ENCODE measurements at regions not wholly inside any gene's neighbourhood (a gene's known extent, or its start where the extent isn't known, plus 50 kb on each side); places are given as distances from the start of the nearest gene placed in this dataset.

DNA sequence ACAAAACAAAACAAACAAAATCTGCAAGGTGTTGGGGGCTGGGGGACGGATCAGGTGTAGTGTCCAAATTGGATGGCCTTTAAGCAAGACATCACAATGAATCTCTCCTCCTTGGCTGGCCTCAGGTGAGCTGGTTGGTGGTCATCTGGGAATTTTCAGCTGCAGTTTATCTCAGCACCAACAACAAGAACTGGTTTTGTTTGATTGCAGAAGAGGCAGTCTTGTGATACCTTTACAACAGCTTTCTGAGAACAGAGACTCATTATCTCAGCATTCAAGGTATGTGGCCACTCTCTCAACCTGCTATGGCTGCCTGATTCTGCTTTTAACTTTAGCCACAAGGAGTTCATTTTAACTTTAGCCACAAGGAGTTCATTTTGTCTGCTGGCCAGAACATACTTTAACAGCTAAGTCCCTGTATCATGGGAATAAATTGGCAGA is 1543.4 kb downstream of the EFNA5 start:
- TF ChIP-seq, protein P1, sequence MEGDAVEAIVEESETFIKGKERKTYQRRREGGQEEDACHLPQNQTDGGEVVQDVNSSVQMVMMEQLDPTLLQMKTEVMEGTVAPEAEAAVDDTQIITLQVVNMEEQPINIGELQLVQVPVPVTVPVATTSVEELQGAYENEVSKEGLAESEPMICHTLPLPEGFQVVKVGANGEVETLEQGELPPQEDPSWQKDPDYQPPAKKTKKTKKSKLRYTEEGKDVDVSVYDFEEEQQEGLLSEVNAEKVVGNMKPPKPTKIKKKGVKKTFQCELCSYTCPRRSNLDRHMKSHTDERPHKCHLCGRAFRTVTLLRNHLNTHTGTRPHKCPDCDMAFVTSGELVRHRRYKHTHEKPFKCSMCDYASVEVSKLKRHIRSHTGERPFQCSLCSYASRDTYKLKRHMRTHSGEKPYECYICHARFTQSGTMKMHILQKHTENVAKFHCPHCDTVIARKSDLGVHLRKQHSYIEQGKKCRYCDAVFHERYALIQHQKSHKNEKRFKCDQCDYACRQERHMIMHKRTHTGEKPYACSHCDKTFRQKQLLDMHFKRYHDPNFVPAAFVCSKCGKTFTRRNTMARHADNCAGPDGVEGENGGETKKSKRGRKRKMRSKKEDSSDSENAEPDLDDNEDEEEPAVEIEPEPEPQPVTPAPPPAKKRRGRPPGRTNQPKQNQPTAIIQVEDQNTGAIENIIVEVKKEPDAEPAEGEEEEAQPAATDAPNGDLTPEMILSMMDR (IDR thresholded peaks at IDR 0.05; ENCODE audit: low read depth, low read length) = no peak
- no peak for DNase-seq (ENCODE audit: low read depth, low spot score)
- Histone ChIP-seq H3K9me3 (ENCODE audit: control insufficient read depth, insufficient read depth, low read length) (no peaks in the 10 kb centered on the region), H3K27me3 (ENCODE audit: control insufficient read depth, insufficient read depth, low read length) (no peaks in the 10 kb centered on the region), H3K4me3 (ENCODE audit: low read depth, low read length) (no peak overlapping the region), H3K27ac (ENCODE audit: low read depth, low read length) (no peak overlapping the region)
- CTCF ChIA-PET = interaction anchor here (1.0 kb wide), 1 partner anchor 18 kb away, joined by 3 read pairs; no protein-coding TSS in a partner anchor
- POLR2A ChIA-PET = no interaction called here

DNA sequence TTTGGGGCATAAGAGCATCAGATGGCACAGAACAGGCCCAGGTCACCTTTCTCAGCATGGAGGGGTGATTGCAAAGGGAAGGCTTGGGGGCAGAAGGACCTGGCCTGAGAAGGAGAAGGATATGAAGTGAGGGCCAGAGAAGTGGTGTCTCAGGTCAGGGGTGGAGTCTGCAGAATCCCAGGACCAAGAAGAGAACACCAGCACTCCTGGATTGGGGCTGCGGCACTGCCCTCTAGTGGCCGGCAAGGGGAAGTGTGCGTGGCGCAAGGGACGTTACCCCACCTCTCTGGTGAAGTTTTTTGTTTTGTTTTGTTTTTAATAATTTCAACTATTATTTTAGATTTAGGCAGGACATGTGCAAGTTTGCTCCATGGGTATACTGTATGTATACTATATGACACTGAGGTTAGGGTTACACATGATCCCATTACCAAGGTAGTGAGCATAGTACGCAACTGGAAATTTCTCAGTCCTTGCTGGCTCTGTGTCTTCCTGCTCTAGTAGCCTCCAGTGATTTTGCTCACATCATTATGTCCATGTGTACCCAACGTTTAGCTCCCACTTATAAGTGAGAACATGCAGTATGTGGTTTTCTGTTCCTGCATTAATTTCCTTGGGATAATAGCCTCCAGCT is 1548.6 kb downstream of the EFNA5 start:
- Histone ChIP-seq H3K27me3 (ENCODE audit: control insufficient read depth, insufficient read depth, low read length) (no peaks in the 10 kb centered on the region), H3K27ac (ENCODE audit: low read depth, low read length) (no peak overlapping the region), H3K9me3 (ENCODE audit: control insufficient read depth, insufficient read depth, low read length) (no peaks in the 10 kb centered on the region), H3K4me3 (ENCODE audit: low read depth, low read length) (no peak overlapping the region)
- ChIA-PET POLR2A (no interaction called here), CTCF (no interaction called here)
- no peak for DNase-seq (ENCODE audit: low read depth, low spot score)
- TF ChIP-seq, protein P1 (IDR thresholded peaks at IDR 0.05; ENCODE audit: low read depth, low read length) = peak; percentile 66

DNA sequence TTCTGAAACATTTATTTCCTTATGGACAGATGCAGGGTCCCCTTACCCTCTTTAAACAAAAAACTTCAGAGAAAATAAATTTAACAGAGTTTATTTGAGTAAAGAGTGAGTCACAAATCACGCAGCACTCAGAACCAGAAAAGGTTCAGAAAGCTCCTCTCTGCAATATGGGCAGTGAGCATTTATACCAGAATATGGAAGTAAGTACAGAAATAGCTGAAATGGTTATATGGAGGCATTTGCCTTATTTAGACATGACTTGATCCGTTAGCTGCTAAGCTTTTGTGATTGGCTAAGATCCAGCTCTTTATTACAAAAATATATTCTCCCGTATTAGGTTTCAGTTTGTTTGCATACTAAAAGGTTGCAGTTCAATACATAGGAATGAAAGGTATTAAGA is 1554.1 kb downstream of the EFNA5 start:
- peak; percentile 62 for DNase-seq (ENCODE audit: low read depth, low spot score)
- CTCF ChIA-PET = no interaction called here
- H3K4me3 ChIP-seq (ENCODE audit: low read depth, low read length) = no peak overlapping the region; the same call in 1 of the 2 replicates
- no peak overlapping the region for H3K27ac ChIP-seq (ENCODE audit: low read depth, low read length)
- peaks cover 8% of the 10 kb centered on the region for H3K9me3 ChIP-seq (ENCODE audit: control insufficient read depth, insufficient read depth, low read length)
- no peaks in the 10 kb centered on the region for H3K27me3 ChIP-seq (ENCODE audit: control insufficient read depth, insufficient read depth, low read length)
- TF ChIP-seq, protein P1 (IDR thresholded peaks at IDR 0.05; ENCODE audit: low read depth, low read length) = no peak
- POLR2A ChIA-PET = no interaction called here

DNA sequence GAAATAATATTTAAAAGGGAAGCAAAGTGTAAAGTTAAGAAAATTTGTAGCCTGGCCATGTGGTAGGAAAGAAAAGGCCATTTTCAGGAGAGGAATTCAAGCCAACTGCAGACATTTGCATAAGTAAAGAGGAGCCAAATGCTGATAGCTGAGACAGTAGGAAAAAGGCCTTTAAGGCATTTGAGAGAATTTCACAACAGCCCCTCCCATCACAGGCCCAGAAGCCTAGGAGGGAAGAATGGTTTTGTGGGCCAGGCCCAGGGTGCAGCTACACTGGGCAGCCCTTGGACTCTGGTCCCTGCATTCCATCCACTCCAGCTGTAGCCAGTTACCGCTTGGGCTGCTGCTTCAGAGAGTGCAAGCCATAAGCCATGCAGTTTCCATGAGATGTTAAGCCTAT is 1556.8 kb downstream of the EFNA5 start:
- Histone ChIP-seq H3K4me3 (ENCODE audit: low read depth, low read length) (no peak overlapping the region), H3K27ac (ENCODE audit: low read depth, low read length) (no peak overlapping the region), H3K27me3 (ENCODE audit: control insufficient read depth, insufficient read depth, low read length) (no peaks in the 10 kb centered on the region), H3K9me3 (ENCODE audit: control insufficient read depth, insufficient read depth, low read length) (peaks cover 8% of the 10 kb centered on the region)
- POLR2A ChIA-PET = no interaction called here
- CTCF ChIA-PET = no interaction called here
- TF ChIP-seq, protein P1 (IDR thresholded peaks at IDR 0.05; ENCODE audit: low read depth, low read length) = no peak
- no peak for DNase-seq (ENCODE audit: low read depth, low spot score)

DNA sequence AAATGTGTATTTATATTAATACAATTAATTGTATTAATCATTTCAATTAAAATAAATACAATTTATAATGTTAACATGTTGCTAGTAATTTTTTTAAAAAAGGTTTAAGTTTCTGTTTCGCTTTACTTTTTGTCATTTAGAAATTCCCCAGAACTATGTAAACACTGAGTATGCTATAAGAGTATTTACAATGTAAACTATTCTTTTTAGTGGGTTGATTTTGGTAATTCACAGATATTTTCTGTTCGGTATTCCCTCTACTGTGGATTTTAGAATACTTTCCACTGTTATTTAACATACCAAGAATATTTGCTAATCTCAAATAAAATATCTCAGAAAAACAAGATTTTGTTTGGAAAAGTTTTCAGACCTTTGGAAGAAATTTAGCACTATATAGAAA is 1564.4 kb downstream of the EFNA5 start:
- DNase-seq (ENCODE audit: low read depth, low spot score) = no peak
- ChIA-PET POLR2A (no interaction called here), CTCF (interaction anchor here (1.2 kb wide), 1 partner anchor 163 kb away, joined by 3 read pairs; no protein-coding TSS in a partner anchor)
- TF ChIP-seq, protein P1 (IDR thresholded peaks at IDR 0.05; ENCODE audit: low read depth, low read length) = no peak
- Histone ChIP-seq H3K9me3 (ENCODE audit: control insufficient read depth, insufficient read depth, low read length) (no peaks in the 10 kb centered on the region), H3K27me3 (ENCODE audit: control insufficient read depth, insufficient read depth, low read length) (no peaks in the 10 kb centered on the region), H3K27ac (ENCODE audit: low read depth, low read length) (no peak overlapping the region), H3K4me3 (ENCODE audit: low read depth, low read length) (no peak overlapping the region)
